GM21367 (cell line): ENCODE measurements at regions not wholly inside any gene's neighbourhood (a gene's known extent, or its start where the extent isn't known, plus 50 kb on each side); places are given as distances from the start of the nearest gene placed in this dataset.
"Not testable (repeated sequence)": the region's sequence is repeated elsewhere in the genome, so short reads cannot be mapped to it uniquely, and the experiment has no call there.

ENCODE experiments used
- ATAC-seq: cut with Tn5 transposase; IDR thresholded peaks from one replicate; pipeline ENCODE4 v1.9.1; 2021; ENCODE audit not compliant: unreplicated experiment

DNA sequence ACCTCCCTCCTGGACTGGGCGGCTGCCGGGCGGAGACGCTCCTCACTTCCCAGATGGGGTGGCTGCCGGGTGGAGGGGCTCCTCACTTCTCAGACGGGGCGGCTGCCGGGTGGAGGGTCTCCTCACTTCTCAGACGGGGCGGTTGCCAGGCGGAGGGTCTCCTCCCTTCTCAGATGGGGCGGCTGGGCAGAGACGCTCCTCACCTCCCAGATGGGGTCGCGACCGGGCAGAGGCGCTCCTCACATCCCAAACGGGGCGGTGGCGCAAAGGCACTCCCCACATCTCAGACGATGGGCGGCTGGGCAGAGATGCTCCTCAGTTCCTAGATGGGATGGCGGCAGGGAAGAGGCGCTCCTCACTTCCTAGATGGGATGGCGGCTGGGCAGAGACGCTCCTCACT lies 305.5 kb downstream of the SLITRK5 start:
- ATAC-seq, result not testable (repeated sequence)

- no peak for ATAC-seq
Observed at GRCh38 chr13:87981416-87981815, 310.2 kb downstream of the SLITRK5 start.

DNA sequence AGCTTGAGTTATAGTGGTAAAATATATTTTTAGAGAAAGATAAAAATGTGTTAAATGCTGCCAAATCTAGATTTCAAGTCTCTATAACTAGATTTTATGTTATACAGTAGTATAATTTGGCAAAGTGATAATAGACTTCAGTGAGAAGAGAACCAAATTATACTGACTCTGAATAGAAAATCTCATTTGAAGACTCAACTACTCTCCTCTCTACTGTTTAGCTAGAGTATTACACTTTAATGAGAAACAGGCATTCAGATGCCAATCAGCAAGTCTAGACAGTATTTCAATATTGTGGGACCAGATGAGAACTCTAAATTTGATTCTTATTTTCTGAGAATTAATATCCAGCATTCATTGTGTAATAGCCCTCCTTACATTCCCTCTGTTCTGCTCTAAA lies 311.2 kb downstream of the SLITRK5 start:
- no peak for ATAC-seq

GRCh38 chr13:87986639-87987250 lies 315.6 kb downstream of the SLITRK5 start:
- no peak for ATAC-seq

GRCh38 chr13:87998081-87998480 lies 326.9 kb downstream of the SLITRK5 start:
- no peak for ATAC-seq

GRCh38 chr13:87999240-87999700 lies 328.1 kb downstream of the SLITRK5 start:
- no peak for ATAC-seq

GRCh38 chr13:87999788-88000187 lies 328.6 kb downstream of the SLITRK5 start:
- no peak for ATAC-seq

DNA sequence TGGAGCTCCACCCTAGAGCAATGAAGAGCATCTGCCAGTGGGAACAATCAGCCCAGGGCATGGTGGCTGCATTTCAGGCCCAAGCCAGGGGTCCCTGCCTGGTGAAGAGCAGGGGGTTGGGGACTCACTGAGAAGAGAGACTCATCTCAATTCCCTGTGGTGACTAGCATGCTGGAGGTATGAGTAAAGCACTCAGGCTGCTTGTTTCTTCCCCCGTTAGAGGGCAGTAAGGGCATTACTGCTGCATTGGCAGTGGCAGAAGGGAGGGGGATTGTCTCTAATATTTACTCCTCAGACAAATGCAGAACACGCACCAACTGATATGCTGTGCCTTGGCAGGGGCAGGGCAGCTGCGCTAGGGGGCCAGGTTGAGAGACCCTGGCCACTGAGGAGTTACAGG lies 329.1 kb downstream of the SLITRK5 start:
- no peak for ATAC-seq

- no peak for ATAC-seq
Observed at GRCh38 chr13:88000787-88001186, 329.6 kb downstream of the SLITRK5 start.

- ATAC-seq, result no peak
Observed at GRCh38 chr13:88005188-88005587, 334.0 kb downstream of the SLITRK5 start.

- ATAC-seq, result no peak
Observed at GRCh38 chr13:88014527-88014926, 343.4 kb downstream of the SLITRK5 start.

DNA sequence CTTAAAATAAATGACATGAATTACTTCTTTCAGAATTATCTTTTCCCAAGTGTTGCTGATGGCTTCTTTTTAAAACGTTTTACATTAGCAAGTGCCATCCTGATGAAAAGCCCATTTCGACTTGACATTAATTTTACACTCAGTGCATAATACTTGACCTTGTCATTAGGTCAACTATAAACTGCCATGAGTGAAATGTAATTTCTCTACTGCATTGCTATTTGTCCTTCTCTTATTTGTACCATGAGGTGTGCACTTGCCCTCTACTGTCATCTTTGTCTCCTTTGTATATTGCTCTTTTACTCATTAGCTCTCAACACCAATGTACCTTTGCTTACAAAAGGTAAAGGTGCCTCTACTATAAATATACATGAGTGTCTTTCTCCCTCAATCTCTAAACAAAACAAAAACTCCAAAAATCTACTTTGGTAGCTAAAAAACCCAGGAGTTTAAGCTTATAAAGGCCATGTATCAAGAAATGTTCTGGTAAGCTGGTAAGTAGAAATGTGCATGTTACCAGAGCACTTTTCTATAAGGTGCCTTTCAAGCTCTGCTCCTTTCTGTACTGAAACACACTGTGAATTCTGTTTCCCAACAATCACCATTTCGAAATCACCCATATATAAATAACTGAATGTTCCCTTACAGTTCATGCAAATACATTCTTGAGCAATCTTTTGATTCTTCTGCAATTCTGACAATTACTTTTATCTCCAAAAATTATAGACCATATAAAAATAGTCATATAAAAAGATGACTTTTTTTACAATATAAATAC lies 351.4 kb downstream of the SLITRK5 start:
- no peak for ATAC-seq

DNA sequence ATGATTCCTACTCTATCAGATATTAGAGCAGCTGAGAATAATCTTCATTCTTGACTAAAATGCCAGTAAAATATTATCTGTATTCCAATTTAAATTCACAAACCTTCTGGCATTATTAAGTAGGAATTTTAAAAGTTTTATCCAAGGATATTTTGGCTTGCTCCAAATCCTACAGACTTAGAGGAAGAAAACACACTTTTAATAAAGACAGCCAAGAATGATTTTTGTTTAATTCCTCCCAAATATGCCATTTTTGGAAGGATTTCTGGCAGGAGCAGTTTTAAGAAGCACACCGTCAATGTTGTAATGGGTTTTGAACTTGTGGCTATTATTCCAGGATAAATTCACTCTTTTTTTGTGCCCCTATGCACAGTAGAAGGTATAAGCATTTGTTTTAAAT lies 355.1 kb downstream of the SLITRK5 start:
- no peak for ATAC-seq

- no peak for ATAC-seq
Observed at GRCh38 chr13:88031980-88032559, 360.9 kb downstream of the SLITRK5 start.

GRCh38 chr13:88036205-88036604 lies 365.0 kb downstream of the SLITRK5 start:
- ATAC-seq, result not testable (repeated sequence)

GRCh38 chr13:88042489-88042888 lies 371.3 kb downstream of the SLITRK5 start:
- no peak for ATAC-seq

DNA sequence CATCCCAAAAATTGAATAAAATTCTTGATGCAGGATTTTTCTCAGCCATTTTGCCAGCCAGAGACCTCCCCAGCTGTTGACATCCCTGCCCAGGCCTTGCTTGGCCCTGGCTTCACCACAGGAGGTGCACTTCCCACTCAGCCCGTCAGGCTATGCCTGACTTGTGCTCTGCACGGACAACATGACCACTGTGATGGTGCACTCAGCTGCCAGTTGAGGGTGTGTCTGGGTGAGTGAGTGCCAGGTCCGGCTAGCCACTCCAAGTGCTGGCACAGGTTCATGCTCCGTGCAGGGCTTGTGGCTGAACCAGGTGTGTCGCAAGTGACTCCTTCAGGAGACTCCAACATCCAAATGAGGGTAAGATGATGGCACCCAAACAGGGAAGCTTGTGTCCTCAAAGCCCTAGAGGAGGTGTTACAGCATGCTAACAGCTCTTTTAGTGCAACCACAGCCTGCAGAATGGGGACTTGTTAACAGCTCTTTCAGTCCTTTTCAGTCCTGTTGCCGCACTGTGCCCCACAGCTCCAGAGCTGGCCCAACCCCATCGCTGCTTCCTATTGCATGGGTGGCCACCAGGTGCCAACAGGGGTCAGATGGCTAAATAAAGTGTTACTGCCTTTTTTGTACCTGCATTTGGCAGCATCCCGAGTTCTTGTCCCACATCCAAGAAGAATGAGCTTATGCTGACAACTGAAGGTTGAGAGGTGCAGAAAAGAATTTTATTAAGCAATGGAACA lies 380.7 kb downstream of the SLITRK5 start:
- no peak for ATAC-seq

- no peak for ATAC-seq
Observed at GRCh38 chr13:88063741-88064140, 392.6 kb downstream of the SLITRK5 start.

DNA sequence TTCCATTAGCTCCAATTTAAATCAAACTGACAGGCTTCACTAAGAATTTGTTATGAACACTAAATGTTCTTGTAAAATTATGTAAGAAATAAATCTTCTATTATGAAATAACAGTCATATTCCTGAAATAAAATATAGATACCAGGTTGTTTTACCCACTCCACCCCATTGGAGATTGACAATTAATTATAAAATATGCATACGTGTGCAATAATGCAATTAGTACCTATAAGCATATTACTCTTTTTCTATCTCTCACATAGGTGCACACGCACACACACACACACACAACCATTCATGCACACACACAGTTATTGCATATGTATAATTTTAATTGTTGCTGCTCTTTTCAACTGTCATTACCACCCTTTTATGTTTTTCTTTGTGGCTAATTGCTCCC lies 395.7 kb downstream of the SLITRK5 start:
- ATAC-seq, result no peak

DNA sequence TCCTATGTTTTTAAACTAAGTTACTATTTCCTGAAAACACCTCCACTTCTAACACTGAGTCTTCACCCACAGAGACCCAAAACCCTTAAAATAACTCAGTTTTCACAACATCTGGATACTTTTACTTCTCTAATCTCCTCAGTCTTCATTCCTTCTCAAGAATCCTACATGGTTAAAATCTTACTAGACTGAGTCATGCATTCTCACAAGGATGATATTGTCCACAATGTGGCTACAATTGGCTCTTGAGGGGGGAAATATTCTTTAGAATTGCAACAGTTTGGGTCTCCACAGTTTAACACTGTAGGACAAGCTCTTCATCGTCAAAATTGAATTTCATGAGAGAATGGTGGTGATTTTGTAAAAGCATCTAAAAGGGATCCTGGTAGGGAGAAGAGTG lies 397.1 kb downstream of the SLITRK5 start:
- no peak for ATAC-seq

DNA sequence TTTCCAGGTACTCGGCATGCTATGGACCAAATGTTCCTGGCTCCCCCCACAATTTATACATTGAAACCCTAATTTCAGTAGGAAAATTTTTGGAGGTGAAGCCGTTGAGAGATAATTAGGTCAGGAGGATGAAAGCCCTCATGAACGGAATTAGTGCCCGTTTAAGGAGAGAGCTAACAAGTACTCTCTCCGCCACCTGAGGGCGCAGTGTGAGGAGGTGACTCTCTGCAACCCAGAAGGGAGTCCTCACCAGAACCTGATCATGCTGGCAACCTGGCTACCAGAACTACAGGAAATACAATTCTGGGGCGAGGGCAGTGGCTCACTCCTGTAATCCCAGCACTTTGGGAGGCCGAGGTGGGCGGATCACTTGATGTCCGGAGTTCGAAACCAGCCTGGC lies 397.8 kb downstream of the SLITRK5 start:
- no peak for ATAC-seq

GRCh38 chr13:88071371-88071770 lies 400.2 kb downstream of the SLITRK5 start:
- ATAC-seq, result no peak
